ENCODE measurements at regions not wholly inside any gene's neighbourhood (a gene's known extent, or its start where the extent isn't known, plus 50 kb on each side); places are given as distances from the start of the nearest gene placed in this dataset.

- TF ChIP-seq CTCF (IDR thresholded peaks at IDR 0.05) = no peak
- no peak for TF ChIP-seq POLR2A (IDR thresholded peaks at IDR 0.05)
These were observed 649.0 kb upstream of the TENM3 start for GRCh38 chr4:181594188-181594587.

Data from heart left ventricle (tissue), 13 donors.